ENCODE measurements at regions not wholly inside any gene's neighbourhood (a gene's known extent, or its start where the extent isn't known, plus 50 kb on each side); places are given as distances from the start of the nearest gene placed in this dataset.

- TF ChIP-seq, protein P1, sequence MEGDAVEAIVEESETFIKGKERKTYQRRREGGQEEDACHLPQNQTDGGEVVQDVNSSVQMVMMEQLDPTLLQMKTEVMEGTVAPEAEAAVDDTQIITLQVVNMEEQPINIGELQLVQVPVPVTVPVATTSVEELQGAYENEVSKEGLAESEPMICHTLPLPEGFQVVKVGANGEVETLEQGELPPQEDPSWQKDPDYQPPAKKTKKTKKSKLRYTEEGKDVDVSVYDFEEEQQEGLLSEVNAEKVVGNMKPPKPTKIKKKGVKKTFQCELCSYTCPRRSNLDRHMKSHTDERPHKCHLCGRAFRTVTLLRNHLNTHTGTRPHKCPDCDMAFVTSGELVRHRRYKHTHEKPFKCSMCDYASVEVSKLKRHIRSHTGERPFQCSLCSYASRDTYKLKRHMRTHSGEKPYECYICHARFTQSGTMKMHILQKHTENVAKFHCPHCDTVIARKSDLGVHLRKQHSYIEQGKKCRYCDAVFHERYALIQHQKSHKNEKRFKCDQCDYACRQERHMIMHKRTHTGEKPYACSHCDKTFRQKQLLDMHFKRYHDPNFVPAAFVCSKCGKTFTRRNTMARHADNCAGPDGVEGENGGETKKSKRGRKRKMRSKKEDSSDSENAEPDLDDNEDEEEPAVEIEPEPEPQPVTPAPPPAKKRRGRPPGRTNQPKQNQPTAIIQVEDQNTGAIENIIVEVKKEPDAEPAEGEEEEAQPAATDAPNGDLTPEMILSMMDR (IDR thresholded peaks at IDR 0.05): no peak
- WGBS (ENCODE audit: insufficient coverage): 100% methylated on average over 1 of the region's 3 CpGs
- no peaks in the 10 kb centered on the region for H3K79me2 ChIP-seq (ENCODE audit: insufficient read depth, low read length)
- no peak overlapping the region for H3K27ac ChIP-seq (ENCODE audit: low read depth in 1 of 2, low read length in 2 of 2)
- no peaks in the 10 kb centered on the region for H3K9me3 ChIP-seq (replicated peaks in 1 of 2; ENCODE audit: control insufficient read depth in 1 of 2, insufficient read depth in 1 of 2, low read length in 2 of 2)
- Mint-ChIP-seq H3K9me3 (no peaks in the 10 kb centered on the region), H3K27ac (no peak overlapping the region), H3K4me3 (no peak overlapping the region), H3K4me1 (no peaks in the 10 kb centered on the region), H3K27me3 (ENCODE audit: low read depth in 3 of 3) (peaks cover 1 to 3% (median 2%) of the 10 kb centered on the region in 3 donors), H3K36me3 (no peaks in the 10 kb centered on the region)
- no peaks in the 10 kb centered on the region for H4K20me1 ChIP-seq (ENCODE audit: insufficient read depth, low read length)
- no peak overlapping the region for H3K9ac ChIP-seq (ENCODE audit: insufficient read depth, low read length, poor library complexity, severe bottlenecking)
- no peak overlapping the region for H3K4me2 ChIP-seq (replicated peaks; ENCODE audit: extremely low read depth, low read length, poor library complexity, severe bottlenecking)
- no peaks in the 10 kb centered on the region for H3K27me3 ChIP-seq (ENCODE audit: control insufficient read depth in 2 of 2, insufficient read depth in 2 of 2, low read length in 2 of 2)
- H3K4me3 ChIP-seq (replicated peaks in 1 of 3; ENCODE audit: low read depth in 2 of 3, low read length in 3 of 3): no peak overlapping the region
- DNase-seq: no peak
- H3K4me1 ChIP-seq (ENCODE audit: control insufficient read depth in 1 of 2, insufficient read depth in 2 of 2, low read length in 2 of 2): no peaks in the 10 kb centered on the region
- intact Hi-C loops (cut with micrococcal nuclease): no loop called here
- H3K36me3 ChIP-seq (replicated peaks in 1 of 2; ENCODE audit: control insufficient read depth in 1 of 2, insufficient read depth in 2 of 2, low read length in 2 of 2): no peaks in the 10 kb centered on the region
- no peak overlapping the region for H2AFZ ChIP-seq (ENCODE audit: insufficient read depth, low read depth, low read length, poor library complexity, severe bottlenecking)
These were observed 260.0 kb downstream of the GLUD2 start for GRCh38 chrX:121307449-121307848.

DNA sequence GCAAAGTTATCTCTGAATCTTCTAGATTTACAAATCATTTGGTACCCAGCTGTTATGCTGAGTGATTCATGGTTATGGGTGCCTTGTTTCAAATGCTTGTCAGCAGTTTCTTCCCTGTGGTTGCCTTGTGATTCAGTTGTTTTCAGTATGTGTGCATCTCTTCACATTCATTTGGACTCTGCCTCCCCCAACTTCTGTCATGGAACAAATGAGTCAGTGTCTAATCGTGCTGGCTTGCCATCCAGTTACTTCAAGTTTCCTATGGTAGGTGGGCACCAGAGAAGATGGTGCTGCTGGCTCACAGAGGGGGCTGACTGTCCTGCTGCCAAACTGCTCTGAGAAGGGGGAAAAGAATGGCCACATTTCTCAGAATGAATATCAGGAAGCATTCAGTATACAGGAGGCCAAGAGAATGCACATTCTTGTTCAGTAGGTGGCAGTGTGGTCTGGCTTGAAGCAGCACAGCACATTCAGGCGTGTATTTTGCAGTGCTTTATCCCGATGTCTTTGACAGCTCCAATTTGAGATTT is 260.9 kb downstream of the GLUD2 start:
- Mint-ChIP-seq H3K27me3 (ENCODE audit: low read depth in 3 of 3) (peaks cover 1 to 3% (median 2%) of the 10 kb centered on the region in 3 donors), H3K9me3 (no peaks in the 10 kb centered on the region), H3K4me3 (no peak overlapping the region), H3K4me1 (no peaks in the 10 kb centered on the region), H3K36me3 (no peaks in the 10 kb centered on the region), H3K27ac (no peak overlapping the region)
- Histone ChIP-seq H3K4me2 (replicated peaks; ENCODE audit: extremely low read depth, low read length, poor library complexity, severe bottlenecking) (no peak overlapping the region), H3K27ac (ENCODE audit: low read depth in 1 of 2, low read length in 2 of 2) (no peak overlapping the region), H2AFZ (ENCODE audit: insufficient read depth, low read depth, low read length, poor library complexity, severe bottlenecking) (no peak overlapping the region), H3K9ac (ENCODE audit: insufficient read depth, low read length, poor library complexity, severe bottlenecking) (no peak overlapping the region), H3K4me3 (replicated peaks in 1 of 3; ENCODE audit: low read depth in 2 of 3, low read length in 3 of 3) (no peak overlapping the region), H3K9me3 (replicated peaks in 1 of 2; ENCODE audit: control insufficient read depth in 1 of 2, insufficient read depth in 1 of 2, low read length in 2 of 2) (no peaks in the 10 kb centered on the region), H3K4me1 (ENCODE audit: control insufficient read depth in 1 of 2, insufficient read depth in 2 of 2, low read length in 2 of 2) (no peaks in the 10 kb centered on the region), H3K36me3 (replicated peaks in 1 of 2; ENCODE audit: control insufficient read depth in 1 of 2, insufficient read depth in 2 of 2, low read length in 2 of 2) (no peaks in the 10 kb centered on the region), H3K27me3 (ENCODE audit: control insufficient read depth in 2 of 2, insufficient read depth in 2 of 2, low read length in 2 of 2) (no peaks in the 10 kb centered on the region), H3K79me2 (ENCODE audit: insufficient read depth, low read length) (no peaks in the 10 kb centered on the region), H4K20me1 (ENCODE audit: insufficient read depth, low read length) (no peaks in the 10 kb centered on the region)
- no CpG with 5 or more reads among the region's 3 CpGs for WGBS (ENCODE audit: insufficient coverage)
- no peak for DNase-seq
- intact Hi-C loops (cut with micrococcal nuclease): no loop called here
- TF ChIP-seq, protein P1 (IDR thresholded peaks at IDR 0.05): no peak

All from CD14-positive monocyte (primary cell).